GM23338 (cell line): ENCODE measurements at regions not wholly inside any gene's neighbourhood (a gene's known extent, or its start where the extent isn't known, plus 50 kb on each side); places are given as distances from the start of the nearest gene placed in this dataset.

Experiments used
- CREB1 ChIP-seq: fragments of 250-450 bp; sonication (Bioruptor Pico); IDR thresholded peaks from 2 replicates; pipeline ENCODE4 v1.5.0; 2020; ENCODE audit warnings: low read depth, mild to moderate bottlenecking, moderate library complexity
- ETS1 ChIP-seq: IDR thresholded peaks from 2 replicates; pipeline ENCODE4 v1.6.1; 2016; ENCODE audit warnings: antibody characterized with exemption
- JUNB ChIP-seq: IDR thresholded peaks from one replicate; pipeline ENCODE4 v1.6.1; 2016; ENCODE audit warnings: antibody characterized with exemption; ENCODE audit not compliant: unreplicated experiment
- REST ChIP-seq: IDR thresholded peaks from one replicate; pipeline ENCODE4 v1.6.1; 2018; ENCODE audit warnings: antibody characterized with exemption; ENCODE audit not compliant: unreplicated experiment
- ZNF462 ChIP-seq: fragments of 250-450 bp; sonication (Bioruptor Pico); IDR thresholded peaks from 2 replicates; pipeline ENCODE4 v1.5.0; 2020; ENCODE audit warnings: mild to moderate bottlenecking, moderate library complexity

GRCh38 chr5:62931153-62931950 lies 352.7 kb downstream of the LRRC70 start (continued):
- no peak for TF ChIP-seq ZNF462 (CRISPR knock-in tag)
- no peak for TF ChIP-seq JUNB
- TF ChIP-seq CREB1 (CRISPR knock-in tag), result no peak
- no peak for TF ChIP-seq ETS1
- no peak for TF ChIP-seq REST
